ENCODE measurements at regions not wholly inside any gene's neighbourhood (a gene's known extent, or its start where the extent isn't known, plus 50 kb on each side); places are given as distances from the start of the nearest gene placed in this dataset.

- Histone ChIP-seq H3K4me1 (no peaks in the 10 kb centered on the region), H3K4me3 (no peak overlapping the region), H3K36me3 (no peaks in the 10 kb centered on the region), H3K27ac (no peak overlapping the region), H3K27me3 (no peaks in the 10 kb centered on the region), H3K9me3 (no peaks in the 10 kb centered on the region), H3K9ac (ENCODE audit: low read depth in 2 of 2, low read length in 2 of 2) (no peak overlapping the region)
- no peak for TF ChIP-seq CTCF (IDR thresholded peaks at IDR 0.05)
- intact Hi-C loops (cut with DNase I), result no loop called here
- DNase-seq, result no peak
Measured at GRCh38 chr1:206411321-206411720, 59.0 kb upstream of the IKBKE start.

GRCh38 chr1:206415942-206416341 is 54.3 kb upstream of the IKBKE start:
- H3K27ac ChIP-seq, result no peak overlapping the region
- no peak overlapping the region for H3K4me3 ChIP-seq
- H3K36me3 ChIP-seq, result no peaks in the 10 kb centered on the region

GRCh38 chr1:206417774-206418614 is 52.3 kb upstream of the IKBKE start:
- Histone ChIP-seq H3K9me3 (no peaks in the 10 kb centered on the region), H3K27ac (no peak overlapping the region), H3K27me3 (no peaks in the 10 kb centered on the region), H3K9ac (ENCODE audit: low read depth in 2 of 2, low read length in 2 of 2) (no peak overlapping the region), H3K36me3 (no peaks in the 10 kb centered on the region), H3K4me1 (peaks cover 7% of the 10 kb centered on the region), H3K4me3 (no peak overlapping the region)
- TF ChIP-seq CTCF (IDR thresholded peaks at IDR 0.05), result no peak
- no peak for DNase-seq
- intact Hi-C loops (cut with DNase I), result no loop called here

More at GRCh38 chr1:206415942-206416341, 54.3 kb upstream of the IKBKE start:
- H3K9me3 ChIP-seq, result no peaks in the 10 kb centered on the region
- intact Hi-C loops (cut with DNase I), result no loop called here
- peaks cover 7% of the 10 kb centered on the region for H3K4me1 ChIP-seq
- H3K27me3 ChIP-seq, result no peaks in the 10 kb centered on the region
- no peak overlapping the region for H3K9ac ChIP-seq (ENCODE audit: low read depth in 2 of 2, low read length in 2 of 2)
- no peak for TF ChIP-seq CTCF (IDR thresholded peaks at IDR 0.05)
- no peak for DNase-seq

- DNase-seq, result peak; percentile 89
- Histone ChIP-seq H3K36me3 (no peaks in the 10 kb centered on the region), H3K9ac (ENCODE audit: low read depth in 2 of 2, low read length in 2 of 2) (peak overlapping the region in 1 of 2 donors; percentile 1), H3K27ac (no peak overlapping the region), H3K4me3 (no peak overlapping the region), H3K9me3 (no peaks in the 10 kb centered on the region), H3K27me3 (no peaks in the 10 kb centered on the region), H3K4me1 (peaks cover 7% of the 10 kb centered on the region)
- intact Hi-C loops (cut with DNase I), result no loop called here
- TF ChIP-seq CTCF (IDR thresholded peaks at IDR 0.05), result no peak
Measured at GRCh38 chr1:206419250-206419649, 51.0 kb upstream of the IKBKE start.

- H3K4me3 ChIP-seq, result no peak overlapping the region
- H3K27ac ChIP-seq, result no peak overlapping the region
- intact Hi-C loops (cut with DNase I), result no loop called here
- H3K9ac ChIP-seq (ENCODE audit: low read depth in 2 of 2, low read length in 2 of 2), result no peak overlapping the region
- H3K36me3 ChIP-seq, result no peaks in the 10 kb centered on the region
- H3K4me1 ChIP-seq, result peaks cover 7% of the 10 kb centered on the region
- DNase-seq, result no peak
- H3K27me3 ChIP-seq, result no peaks in the 10 kb centered on the region
- no peak for TF ChIP-seq CTCF (IDR thresholded peaks at IDR 0.05)
- H3K9me3 ChIP-seq, result no peaks in the 10 kb centered on the region
Measured at GRCh38 chr1:206419783-206420182, 50.5 kb upstream of the IKBKE start.

Measured in colonic mucosa (tissue), 4 donors.